Epithelial cell of proximal tubule (primary cell): ENCODE measurements at regions not wholly inside any gene's neighbourhood (a gene's known extent, or its start where the extent isn't known, plus 50 kb on each side); places are given as distances from the start of the nearest gene placed in this dataset.

Experiments used
- DNase-seq: peaks from one replicate; pipeline ENCODE4 v3.0.0-alpha.2; 2011; ENCODE audit warnings: low read depth
- H3K4me3 ChIP-seq: 2 replicates; pipeline ENCODE4 v1.5.1; 2011; ENCODE audit warnings: low read depth, mild to moderate bottlenecking, low read length
- TF ChIP-seq, protein P1 (sequence below): conservative IDR thresholded peaks from 2 replicates; pipeline ENCODE4 v1.5.1; 2012; ENCODE audit warnings: low read depth, mild to moderate bottlenecking, low read length

DNA sequence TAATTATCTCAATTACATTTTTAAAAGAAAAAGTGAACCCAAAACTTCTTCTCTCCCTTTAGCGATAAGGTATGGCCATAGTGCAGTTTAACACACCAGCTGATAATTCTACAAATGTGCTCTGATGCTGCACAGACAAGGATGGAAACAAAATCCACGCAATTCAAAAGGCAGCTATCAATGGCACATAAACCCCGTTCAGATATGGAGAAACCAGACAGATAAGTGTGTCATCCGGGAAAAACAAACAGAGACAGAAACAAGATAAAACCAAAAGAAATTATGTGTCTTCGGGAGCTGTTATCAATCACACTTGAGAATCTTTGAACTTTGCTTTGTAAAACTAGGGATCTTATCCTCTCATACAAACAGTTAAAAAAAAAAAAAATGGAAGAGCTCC lies 73.6 kb downstream of the SIPA1L2 start:
- DNase-seq, result no peak
- H3K4me3 ChIP-seq, result no peak overlapping the region
- TF ChIP-seq, protein P1, sequence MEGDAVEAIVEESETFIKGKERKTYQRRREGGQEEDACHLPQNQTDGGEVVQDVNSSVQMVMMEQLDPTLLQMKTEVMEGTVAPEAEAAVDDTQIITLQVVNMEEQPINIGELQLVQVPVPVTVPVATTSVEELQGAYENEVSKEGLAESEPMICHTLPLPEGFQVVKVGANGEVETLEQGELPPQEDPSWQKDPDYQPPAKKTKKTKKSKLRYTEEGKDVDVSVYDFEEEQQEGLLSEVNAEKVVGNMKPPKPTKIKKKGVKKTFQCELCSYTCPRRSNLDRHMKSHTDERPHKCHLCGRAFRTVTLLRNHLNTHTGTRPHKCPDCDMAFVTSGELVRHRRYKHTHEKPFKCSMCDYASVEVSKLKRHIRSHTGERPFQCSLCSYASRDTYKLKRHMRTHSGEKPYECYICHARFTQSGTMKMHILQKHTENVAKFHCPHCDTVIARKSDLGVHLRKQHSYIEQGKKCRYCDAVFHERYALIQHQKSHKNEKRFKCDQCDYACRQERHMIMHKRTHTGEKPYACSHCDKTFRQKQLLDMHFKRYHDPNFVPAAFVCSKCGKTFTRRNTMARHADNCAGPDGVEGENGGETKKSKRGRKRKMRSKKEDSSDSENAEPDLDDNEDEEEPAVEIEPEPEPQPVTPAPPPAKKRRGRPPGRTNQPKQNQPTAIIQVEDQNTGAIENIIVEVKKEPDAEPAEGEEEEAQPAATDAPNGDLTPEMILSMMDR, result no peak

GRCh38 chr1:232555494-232556210 lies 74.3 kb downstream of the SIPA1L2 start:
- no peak overlapping the region for H3K4me3 ChIP-seq
- DNase-seq, result no peak
- TF ChIP-seq, protein P1, result no peak

DNA sequence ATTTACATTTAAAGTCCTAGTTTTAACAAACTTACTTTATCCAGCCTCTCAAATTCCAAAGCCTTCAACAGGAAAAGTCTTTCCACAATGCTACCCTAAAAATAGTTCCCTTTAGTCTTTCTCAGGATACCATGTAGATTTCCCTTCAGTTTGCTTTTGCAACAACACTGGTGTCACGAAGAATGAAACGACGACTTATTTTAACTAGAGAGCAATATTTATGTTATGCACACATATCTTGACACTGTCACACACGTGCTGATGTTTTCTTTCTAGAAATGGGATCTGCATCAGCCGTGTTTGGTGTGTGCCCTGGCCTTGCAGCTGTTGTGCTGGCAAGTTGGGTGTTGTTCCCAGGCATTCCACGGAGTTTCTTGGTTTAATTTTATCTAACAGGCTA lies 75.5 kb downstream of the SIPA1L2 start:
- TF ChIP-seq, protein P1, result no peak
- DNase-seq, result no peak
- no peak overlapping the region for H3K4me3 ChIP-seq

GRCh38 chr1:232553809-232554208 lies 76.1 kb downstream of the SIPA1L2 start:
- TF ChIP-seq, protein P1, result no peak
- DNase-seq, result no peak
- no peak overlapping the region for H3K4me3 ChIP-seq

GRCh38 chr1:232553050-232553754 lies 76.7 kb downstream of the SIPA1L2 start:
- no peak overlapping the region for H3K4me3 ChIP-seq
- DNase-seq, result no peak
- TF ChIP-seq, protein P1, result no peak

DNA sequence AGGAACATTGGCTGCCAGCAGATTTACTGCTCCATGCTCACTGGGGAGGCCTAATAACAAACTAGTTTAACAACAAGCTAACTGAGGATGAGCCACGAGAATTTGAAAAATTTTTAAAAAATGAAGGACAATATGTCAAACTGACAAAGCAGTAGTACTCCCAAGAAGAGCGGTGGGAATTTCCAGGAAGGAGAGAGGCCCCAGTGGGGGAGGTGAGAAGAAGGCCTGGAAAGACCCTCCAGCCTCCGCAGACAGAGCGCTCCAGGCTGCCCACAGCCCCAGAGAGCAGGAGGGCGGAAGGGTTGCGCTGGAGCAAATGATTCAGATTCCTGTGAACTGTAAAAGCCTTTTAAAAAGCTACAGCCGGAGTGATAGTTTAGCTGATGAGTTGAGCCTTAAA lies 78.5 kb downstream of the SIPA1L2 start:
- TF ChIP-seq, protein P1, result no peak
- no peak for DNase-seq
- no peak overlapping the region for H3K4me3 ChIP-seq

GRCh38 chr1:232550007-232550406 lies 79.9 kb downstream of the SIPA1L2 start:
- no peak overlapping the region for H3K4me3 ChIP-seq
- DNase-seq, result no peak
- TF ChIP-seq, protein P1, result no peak
